ENCODE measurements at regions not wholly inside any gene's neighbourhood (a gene's known extent, or its start where the extent isn't known, plus 50 kb on each side); places are given as distances from the start of the nearest gene placed in this dataset.

- no peak overlapping the region for H3K4me3 ChIP-seq (ENCODE audit: low read depth, low read length)
- no peak for DNase-seq (ENCODE audit: low read depth)
Observed at GRCh38 chr1:81430236-81430938, 370.3 kb upstream of the ADGRL2 start.

DNA sequence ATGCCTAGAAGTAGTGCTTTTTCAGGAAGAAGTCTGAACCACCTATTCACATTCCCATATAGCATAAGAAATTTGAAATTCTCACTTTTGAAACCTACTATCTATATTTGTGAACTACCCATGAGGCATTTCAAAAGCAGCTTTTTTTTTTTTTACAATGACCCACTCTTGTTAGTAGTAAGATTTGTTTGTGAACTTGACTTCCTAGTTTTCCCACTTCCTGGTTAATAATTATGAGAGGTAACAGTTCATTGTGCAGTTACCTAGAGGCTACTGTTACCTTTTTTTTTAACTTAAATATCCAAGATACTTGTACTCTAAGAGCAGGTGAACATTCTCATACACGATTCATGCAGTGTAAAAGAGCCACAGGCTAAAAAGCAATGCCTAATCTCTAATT lies 371.7 kb upstream of the ADGRL2 start:
- no peak overlapping the region for H3K4me3 ChIP-seq (ENCODE audit: low read depth, low read length)
- DNase-seq (ENCODE audit: low read depth) = no peak

GRCh38 chr1:81424816-81425215 lies 375.9 kb upstream of the ADGRL2 start:
- DNase-seq (ENCODE audit: low read depth) = no peak
- no peak overlapping the region for H3K4me3 ChIP-seq (ENCODE audit: low read depth, low read length)

GRCh38 chr1:81424061-81424460 lies 376.7 kb upstream of the ADGRL2 start:
- peak; percentile 45 for DNase-seq (ENCODE audit: low read depth)
- H3K4me3 ChIP-seq (ENCODE audit: low read depth, low read length) = no peak overlapping the region

GRCh38 chr1:81420760-81421159 lies 380.0 kb upstream of the ADGRL2 start:
- no peak overlapping the region for H3K4me3 ChIP-seq (ENCODE audit: low read depth, low read length)
- no peak for DNase-seq (ENCODE audit: low read depth)

DNA sequence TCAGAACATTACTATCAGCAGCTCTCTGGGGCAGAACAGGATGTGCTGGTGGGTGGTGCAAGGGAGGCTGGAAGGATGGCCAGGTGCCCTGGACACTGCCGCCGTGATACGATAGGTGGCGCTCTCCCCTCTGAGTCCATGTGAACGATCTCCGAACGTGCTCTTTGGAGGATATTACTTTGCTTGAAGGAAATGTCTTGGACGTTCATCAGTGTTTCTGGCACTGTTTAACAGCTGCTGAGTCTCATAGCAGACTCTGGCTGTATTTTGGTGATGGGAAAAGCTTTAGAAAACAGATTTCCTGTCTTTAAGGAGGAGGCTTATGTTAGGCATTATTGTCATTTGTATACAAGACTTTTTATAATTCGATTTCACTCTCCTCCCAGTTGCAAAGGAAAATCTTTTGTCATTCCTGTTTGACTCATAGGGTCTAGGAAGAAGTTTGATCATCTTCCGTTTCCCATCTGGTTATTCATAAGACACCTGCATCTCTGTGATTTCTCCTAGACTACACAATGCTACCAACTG lies 386.2 kb upstream of the ADGRL2 start:
- DNase-seq (ENCODE audit: low read depth) = no peak
- H3K4me3 ChIP-seq (ENCODE audit: low read depth, low read length) = no peak overlapping the region

DNA sequence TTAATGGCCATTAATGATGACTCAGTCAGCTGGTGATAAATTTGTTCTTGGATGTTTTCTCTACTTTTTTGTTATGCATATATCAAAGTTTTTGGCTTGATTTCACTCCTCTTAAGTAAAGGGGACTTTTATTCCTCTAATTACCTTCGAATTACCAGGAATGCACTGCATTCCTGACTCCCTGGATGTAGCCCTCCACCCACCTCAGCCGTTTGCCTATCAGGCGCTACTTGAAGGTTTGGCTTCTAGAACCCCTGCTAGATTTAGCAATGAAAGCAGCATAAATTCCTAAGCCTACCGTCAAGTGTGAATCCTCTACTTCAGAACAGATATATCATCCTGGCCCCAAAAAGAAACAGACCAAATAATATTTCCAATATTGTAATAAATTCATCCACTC lies 387.8 kb upstream of the ADGRL2 start:
- DNase-seq (ENCODE audit: low read depth) = no peak
- no peak overlapping the region for H3K4me3 ChIP-seq (ENCODE audit: low read depth, low read length)

GRCh38 chr1:81410941-81411340 lies 389.8 kb upstream of the ADGRL2 start:
- no peak for DNase-seq (ENCODE audit: low read depth)

GRCh38 chr1:81410351-81410750 lies 390.4 kb upstream of the ADGRL2 start:
- DNase-seq (ENCODE audit: low read depth) = no peak
- H3K4me3 ChIP-seq (ENCODE audit: low read depth, low read length) = no peak overlapping the region

More at GRCh38 chr1:81410941-81411340, 389.8 kb upstream of the ADGRL2 start:
- no peak overlapping the region for H3K4me3 ChIP-seq (ENCODE audit: low read depth, low read length)

GRCh38 chr1:81409780-81410274 lies 390.9 kb upstream of the ADGRL2 start:
- DNase-seq (ENCODE audit: low read depth) = no peak
- H3K4me3 ChIP-seq (ENCODE audit: low read depth, low read length) = no peak overlapping the region

DNA sequence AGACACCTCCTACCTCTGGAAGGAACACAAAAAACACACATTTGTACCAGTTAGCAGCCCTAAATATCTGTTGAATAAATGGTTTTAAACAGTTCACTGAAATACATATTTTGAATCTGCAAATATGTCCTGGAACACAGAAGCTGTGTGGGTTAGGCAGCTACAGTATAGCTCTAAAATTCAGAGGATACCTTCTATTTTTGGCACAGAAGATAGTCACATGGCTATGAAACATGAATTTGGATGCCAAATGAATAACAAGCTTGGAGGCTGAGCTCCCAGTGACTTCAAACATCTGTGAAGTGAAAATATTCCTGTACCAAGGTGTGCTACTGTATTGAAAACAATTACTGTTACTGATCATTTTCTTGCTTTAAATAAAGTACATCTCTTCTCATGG lies 391.5 kb upstream of the ADGRL2 start:
- no peak for DNase-seq (ENCODE audit: low read depth)
- H3K4me3 ChIP-seq (ENCODE audit: low read depth, low read length) = no peak overlapping the region

DNA sequence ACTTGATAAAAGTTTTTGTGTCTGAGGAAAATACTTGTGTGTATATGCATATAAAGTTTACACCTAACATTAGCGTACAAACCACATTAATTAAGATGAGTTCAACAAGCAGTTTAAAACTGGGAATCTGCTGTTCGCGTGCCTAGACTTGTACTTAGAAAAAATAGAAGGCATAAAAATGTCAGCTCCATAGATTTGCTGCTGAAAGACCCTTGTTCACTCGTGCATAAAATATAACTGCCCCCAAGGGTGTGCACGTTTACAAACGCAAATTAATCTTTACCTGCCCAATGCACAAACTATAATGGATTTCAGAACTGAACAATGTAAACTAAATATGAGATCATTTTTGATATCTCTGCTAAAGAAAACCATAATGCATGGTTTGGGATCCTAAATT lies 392.3 kb upstream of the ADGRL2 start:
- H3K4me3 ChIP-seq (ENCODE audit: low read depth, low read length) = no peak overlapping the region
- no peak for DNase-seq (ENCODE audit: low read depth)

DNA sequence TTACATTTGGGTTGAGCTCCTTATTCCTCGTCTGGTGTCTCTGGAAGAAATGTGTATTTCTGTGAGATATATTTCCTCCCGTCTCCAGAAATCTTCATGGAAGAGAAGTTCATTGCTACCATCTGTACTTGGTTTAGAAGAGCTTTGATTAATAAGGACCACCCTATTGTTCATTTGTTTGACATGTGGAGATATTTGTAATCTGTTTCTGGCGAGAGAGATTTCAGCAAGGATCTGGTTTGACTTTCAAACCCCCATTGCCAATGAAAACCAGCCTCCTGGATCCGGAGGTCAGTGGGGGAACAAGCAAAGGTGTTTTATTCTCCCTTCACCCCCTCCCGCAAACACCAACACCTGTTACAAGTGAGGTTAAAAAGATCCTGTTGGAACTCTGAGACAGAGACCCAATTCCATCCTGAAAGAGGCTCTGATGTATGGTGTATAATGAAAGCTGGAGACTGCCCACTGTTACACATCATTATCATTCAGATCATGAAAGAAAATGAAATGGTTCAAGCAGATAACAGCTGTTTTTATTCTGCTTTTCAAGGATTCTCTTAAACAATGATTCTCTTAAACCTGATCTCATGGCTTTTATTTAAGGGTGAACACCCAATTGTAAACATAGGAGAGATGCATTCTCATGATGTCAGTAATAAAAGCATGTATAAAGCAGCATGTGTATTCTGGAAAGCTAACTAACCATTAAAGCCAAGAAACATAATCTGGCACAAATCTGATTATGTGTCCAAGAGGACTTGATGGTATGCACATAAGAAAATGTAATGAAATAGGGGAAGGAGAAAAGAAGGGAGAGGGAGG lies 393.5 kb upstream of the ADGRL2 start:
- DNase-seq (ENCODE audit: low read depth) = no peak
- H3K4me3 ChIP-seq (ENCODE audit: low read depth, low read length) = no peak overlapping the region

- H3K4me3 ChIP-seq (ENCODE audit: low read depth, low read length) = no peak overlapping the region
- DNase-seq (ENCODE audit: low read depth) = no peak
Observed at GRCh38 chr1:81406292-81406999, 394.3 kb upstream of the ADGRL2 start.

DNA sequence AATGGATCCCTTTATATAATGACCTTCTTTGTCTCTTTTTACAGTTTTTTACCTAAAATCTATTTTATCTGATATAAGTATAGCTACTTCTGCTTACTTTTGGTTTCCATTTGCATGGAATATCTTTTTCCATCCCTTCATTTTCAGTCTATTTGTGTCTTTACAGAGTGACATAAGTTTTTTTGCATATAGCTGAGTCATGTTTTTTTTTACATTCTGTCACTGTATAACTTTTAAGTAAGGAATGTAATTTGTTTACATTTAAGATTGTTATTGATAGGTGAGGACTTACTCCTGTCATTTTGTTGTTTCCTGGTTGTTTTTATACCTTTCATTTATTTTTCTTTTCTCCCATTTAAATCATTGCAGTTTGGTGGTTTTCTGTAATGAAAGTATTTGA lies 402.7 kb upstream of the ADGRL2 start:
- H3K4me3 ChIP-seq (ENCODE audit: low read depth, low read length) = no peak overlapping the region
- no peak for DNase-seq (ENCODE audit: low read depth)

DNA sequence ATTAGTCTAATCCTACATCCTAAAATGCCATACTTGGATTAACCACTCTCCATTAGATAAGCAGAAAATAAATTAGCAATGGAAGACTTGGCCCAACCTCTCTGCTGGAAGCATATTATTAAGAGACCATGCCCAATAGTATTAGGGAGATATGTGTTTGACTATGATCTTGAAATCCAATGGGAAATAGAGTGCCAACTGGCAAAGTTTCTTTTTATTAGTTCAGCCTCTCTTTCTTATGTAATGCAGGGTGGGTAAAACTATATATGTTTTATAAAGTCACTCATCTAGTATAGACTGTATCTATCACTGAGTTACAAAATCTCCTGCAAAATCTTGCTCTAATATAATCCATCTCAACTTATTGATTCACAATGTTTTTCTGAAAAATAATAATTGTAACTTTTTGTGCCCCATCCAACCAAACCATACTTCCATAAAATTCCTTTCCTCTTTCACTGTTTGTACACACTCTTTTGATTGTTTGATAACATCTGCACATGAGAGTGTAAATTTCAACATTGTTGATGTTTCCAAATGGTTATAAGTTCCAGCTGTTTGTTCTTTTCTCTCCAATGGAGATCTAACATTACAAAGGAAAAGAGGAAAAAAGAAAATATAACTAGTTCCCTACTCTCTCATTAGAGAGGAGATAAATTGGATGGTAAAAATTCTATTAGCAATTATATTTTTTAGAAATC lies 408.1 kb upstream of the ADGRL2 start:
- no peak for DNase-seq (ENCODE audit: low read depth)
- no peak overlapping the region for H3K4me3 ChIP-seq (ENCODE audit: low read depth, low read length)

DNA sequence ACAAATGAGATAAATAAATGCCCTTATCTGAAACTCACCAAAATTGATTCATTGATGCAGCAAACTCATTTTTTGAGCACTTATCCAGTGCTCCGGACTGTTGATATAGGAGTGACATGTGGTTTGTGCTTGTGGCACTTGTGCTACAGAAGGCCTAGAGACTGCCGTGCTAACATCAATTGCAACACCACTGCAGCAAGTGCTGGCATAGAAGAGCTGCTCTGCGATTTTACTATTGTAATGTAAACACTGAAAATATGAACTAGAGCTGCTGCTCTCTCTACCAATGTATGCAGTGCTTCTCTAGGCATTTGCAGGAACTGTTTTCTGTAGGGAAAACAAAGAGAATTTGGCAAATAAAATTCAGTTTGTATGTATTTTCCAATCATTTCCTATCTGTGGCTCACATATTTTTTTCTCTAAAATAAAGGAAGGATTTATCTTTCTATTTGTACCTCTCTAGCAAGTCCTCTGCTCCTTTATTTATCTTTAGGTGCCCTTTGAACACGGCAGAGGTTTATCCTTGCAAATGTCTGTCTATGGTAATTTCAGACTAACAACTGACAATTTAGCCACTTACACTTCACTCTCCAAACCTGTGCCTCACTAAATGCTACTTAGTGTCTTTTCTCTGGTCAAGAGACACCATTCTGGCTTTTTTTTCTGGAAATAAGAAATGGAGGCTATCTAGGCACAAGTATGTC lies 409.5 kb upstream of the ADGRL2 start:
- H3K4me3 ChIP-seq (ENCODE audit: low read depth, low read length) = no peak overlapping the region
- no peak for DNase-seq (ENCODE audit: low read depth)

DNA sequence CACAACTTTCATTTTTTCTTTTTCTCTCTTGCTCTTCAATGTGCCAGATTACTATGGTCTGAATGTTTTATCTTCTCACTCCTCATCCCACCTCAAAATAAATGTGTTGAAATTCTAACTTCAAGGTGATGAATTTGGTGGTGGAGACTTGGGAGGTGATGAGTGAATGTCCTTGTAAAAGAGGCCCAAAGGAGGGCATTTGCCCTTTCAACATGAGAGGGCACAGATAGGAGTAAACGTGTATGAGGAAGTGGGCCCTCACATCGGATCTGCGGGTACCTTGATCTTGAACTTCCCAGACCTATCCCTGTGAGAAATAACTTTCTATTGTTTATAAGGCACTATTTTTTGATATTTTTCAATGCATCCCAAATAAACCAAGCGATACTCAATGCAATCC lies 412.3 kb upstream of the ADGRL2 start:
- no peak for DNase-seq (ENCODE audit: low read depth)
- no peak overlapping the region for H3K4me3 ChIP-seq (ENCODE audit: low read depth, low read length)

DNA sequence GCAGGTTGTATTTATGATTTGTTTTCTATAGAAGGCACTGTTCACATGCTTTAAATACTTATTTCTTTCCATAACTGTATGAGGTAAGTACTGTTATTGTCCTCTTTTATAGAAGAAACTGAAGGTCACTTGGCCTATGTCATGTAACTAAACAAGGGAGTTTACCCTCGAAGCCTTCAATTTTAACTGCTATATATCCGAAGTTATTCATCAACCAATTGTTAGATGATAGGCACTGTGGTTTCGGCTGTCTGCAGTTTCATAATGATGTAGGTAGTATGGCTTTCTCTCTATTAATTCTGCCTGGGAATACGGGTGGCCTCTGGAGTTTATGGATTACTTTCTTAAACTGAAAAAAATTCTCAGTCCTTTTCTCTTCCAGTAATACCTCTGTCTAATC lies 413.3 kb upstream of the ADGRL2 start:
- DNase-seq (ENCODE audit: low read depth) = no peak
- no peak overlapping the region for H3K4me3 ChIP-seq (ENCODE audit: low read depth, low read length)

Measured in skeletal muscle cell (primary cell).